ENCODE measurements at regions not wholly inside any gene's neighbourhood (a gene's known extent, or its start where the extent isn't known, plus 50 kb on each side); places are given as distances from the start of the nearest gene placed in this dataset.

DNA sequence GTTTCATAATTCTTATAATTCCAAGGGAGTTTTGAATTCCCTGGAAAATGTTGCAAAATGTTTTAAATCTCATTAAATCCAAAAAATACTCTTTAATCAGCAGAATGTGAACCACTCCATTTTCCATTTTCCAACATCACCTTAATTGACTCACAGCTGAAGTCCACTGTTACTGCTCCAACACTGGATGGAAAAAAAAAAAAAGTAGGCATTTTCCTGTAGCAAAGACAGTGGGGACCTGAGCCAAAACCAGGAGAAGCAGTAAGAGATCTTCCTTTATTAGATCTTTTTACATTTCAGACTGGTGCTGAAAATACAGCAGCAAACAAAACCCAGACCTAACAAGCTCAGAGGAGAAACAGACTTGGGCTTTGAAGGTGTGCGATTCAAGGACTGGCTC, 62.4 kb upstream of the SPATS2L start:
- no peak for TF ChIP-seq POLR2A (IDR thresholded peaks at IDR 0.05)
- TF ChIP-seq, protein P1, sequence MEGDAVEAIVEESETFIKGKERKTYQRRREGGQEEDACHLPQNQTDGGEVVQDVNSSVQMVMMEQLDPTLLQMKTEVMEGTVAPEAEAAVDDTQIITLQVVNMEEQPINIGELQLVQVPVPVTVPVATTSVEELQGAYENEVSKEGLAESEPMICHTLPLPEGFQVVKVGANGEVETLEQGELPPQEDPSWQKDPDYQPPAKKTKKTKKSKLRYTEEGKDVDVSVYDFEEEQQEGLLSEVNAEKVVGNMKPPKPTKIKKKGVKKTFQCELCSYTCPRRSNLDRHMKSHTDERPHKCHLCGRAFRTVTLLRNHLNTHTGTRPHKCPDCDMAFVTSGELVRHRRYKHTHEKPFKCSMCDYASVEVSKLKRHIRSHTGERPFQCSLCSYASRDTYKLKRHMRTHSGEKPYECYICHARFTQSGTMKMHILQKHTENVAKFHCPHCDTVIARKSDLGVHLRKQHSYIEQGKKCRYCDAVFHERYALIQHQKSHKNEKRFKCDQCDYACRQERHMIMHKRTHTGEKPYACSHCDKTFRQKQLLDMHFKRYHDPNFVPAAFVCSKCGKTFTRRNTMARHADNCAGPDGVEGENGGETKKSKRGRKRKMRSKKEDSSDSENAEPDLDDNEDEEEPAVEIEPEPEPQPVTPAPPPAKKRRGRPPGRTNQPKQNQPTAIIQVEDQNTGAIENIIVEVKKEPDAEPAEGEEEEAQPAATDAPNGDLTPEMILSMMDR (IDR thresholded peaks at IDR 0.05), result no peak
